HG03103 (cell line): ENCODE measurements at regions not wholly inside any gene's neighbourhood (a gene's known extent, or its start where the extent isn't known, plus 50 kb on each side); places are given as distances from the start of the nearest gene placed in this dataset.
"Not testable (repeated sequence)": the region's sequence is repeated elsewhere in the genome, so short reads cannot be mapped to it uniquely, and the experiment has no call there.

Experiments used
- ATAC-seq: cut with Tn5 transposase; IDR thresholded peaks from one replicate; pipeline ENCODE4 v1.9.1; 2021; ENCODE audit warnings: low read depth; ENCODE audit not compliant: unreplicated experiment

DNA sequence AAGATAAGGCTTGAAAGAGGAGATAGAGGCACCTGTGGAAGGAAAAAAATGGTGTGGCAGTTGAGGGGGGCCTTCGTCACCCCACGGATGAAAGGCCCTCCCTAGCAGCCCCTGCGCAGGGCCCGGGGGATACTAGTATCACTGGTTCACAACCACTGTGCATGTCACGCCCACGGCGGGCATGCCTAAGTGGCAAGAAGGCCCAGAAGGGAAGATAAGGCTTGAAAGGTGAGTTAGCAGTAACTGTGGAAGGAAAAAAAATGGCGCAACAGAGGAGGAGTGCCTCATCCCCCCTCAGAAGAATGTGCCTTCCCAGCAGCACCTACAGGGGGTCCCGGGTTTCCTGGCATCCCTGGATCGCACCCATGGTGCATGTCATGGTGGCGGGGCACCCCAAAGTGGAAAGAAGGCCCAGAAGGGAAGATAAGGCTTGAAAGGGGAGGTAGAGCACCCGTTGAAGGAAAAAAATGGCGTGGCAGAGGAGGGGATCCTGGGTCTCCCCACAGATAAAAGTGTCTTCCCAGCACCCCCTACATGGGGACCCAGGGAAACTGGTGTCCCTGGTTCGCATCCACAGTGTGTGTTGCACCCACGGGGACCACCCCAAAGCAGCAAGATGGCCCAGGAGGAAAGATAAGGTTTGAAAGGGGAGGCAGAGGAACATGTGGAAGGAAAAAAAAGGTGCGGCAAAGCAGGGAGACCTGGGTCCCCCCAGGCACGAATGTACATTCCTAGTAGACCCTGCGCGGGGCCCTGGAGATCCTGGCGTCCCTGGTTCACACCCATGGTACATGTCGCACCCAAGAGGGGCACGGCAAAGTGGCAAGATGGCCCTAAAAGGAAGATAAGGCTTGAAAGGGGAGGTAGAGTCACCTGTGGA is 279.2 kb downstream of the ALG10 start:
- no peak for ATAC-seq

DNA sequence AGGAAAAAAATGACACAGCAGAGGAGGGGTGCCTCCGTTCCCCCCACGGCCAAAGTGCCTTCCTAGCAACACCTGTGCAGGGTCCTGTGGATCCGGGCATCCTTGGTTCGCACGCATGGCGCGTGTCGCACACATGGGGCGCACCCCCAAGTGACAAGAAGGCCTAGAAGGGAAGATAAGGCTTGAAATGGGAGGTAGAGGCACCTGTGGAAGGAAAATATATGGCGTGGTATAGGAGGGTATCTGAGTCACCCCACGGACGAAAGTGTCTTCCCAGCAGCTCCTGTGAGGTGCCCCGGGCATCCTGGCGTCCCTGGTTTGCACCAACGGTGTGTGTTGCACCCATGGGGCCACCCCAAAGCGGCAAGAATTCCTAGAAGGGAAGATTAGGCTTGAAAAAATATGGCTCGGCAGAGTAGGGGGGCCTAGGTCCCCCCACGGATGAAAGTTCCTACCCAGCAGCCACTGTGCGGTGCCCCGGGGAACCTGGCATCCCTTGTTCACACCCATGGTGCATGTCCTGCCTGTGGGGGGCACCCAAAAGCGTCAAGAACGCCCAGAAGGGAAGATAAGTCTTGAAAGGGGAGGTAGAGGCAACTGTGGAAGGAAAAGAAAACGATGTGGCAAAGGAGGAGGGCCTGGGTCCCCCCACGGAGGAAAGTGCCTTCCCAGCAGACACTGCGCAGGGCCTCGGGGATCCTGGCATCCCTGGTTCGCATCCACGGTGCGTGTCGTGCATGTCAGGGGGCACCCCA is 280.0 kb downstream of the ALG10 start:
- ATAC-seq: no peak

DNA sequence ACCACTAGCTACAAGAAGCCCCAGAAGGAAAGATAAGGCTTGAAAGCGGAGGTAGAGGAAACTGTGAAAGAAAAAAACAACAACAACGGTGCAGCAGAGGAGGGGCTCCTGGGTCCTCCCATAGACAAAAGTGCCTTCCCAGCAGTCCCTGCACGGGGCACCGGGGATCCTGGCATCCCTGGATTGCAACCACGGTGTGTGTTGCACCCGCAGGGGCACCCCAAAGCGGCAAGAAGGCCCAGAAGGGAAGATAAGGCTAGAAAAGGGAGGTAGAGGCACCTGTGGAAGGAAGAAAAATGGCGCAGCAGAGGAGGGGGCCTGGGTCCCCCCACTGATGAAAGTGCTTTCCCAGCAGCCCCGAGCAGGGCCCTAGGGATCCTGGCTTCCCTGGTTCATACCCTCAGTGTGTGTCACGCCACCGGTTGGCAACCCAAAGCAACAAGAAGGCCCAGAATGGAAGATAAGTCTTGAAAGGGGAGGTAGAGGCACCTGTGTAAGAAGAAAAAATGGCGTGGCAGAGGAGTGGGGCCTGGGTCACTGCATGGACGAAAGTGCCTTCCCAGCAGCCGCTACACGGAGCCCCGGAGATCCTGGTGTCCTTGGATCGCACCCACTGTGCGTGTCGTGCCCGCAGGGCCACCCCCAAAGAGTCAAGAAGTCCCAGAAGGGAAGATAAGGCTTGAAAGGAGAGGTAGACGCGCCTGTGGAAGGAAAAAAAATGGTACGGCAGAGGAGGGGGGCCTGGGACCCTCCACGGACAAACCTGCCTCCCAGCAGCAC is 281.0 kb downstream of the ALG10 start:
- no peak for ATAC-seq

DNA sequence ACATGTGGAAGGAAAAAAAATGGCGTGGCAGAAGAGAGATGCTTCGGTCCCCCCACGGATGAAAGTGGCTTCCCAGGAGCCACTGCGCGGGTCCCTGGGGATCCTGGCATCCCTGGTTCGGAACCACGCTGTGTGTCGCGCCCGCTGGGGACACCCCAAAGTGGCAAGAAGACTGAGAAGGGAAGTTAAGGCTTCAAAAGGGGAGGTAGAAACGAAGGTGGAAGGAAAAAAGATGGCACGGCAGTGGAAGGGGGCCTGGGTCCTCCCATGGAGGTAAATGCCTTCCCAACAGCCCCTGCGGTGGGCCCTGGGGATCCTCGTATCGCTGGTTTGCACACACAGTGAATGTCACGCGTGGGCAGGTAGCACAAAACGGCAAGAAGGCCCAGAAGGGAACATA is 281.7 kb downstream of the ALG10 start:
- ATAC-seq: no peak

DNA sequence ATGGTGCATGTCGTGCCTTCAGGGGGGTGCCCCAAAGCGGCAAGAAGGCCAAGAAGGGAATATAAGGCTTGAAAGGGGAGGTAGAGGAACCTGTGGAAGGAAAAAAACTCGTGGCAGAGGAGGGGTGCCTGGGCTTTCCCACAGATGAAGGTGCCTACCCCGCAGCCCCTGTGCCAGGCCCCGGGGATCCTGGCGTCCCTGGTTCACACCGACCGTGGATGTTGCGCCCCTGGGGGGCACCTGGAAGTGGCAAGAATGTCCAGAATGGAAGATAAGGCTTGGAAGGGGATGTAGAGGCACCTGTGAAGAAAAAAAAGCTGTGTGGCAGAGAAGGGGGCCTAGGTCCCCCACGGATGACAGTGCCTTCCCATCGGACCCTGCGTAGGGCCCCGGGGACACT is 282.2 kb downstream of the ALG10 start:
- ATAC-seq: no peak

DNA sequence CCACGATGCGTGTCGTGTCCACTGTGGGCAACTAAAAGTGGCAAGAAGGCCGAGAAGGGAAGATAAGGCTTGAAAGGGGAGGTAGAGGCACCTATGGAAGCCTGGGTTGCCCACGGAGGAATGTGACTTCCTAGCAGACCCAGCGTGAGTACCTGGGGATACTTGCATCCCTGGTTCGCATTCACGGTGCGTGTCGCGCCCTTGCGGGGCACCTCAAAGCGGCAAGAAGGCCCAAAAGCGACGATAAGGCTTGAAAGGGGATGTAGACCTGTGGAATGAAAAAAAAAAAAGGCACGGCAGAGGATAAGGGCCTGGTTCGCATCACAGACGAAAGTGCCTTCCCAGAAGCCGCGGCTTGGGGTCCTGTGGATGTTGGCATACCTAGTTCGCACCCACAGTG is 282.9 kb downstream of the ALG10 start:
- ATAC-seq: no peak

DNA sequence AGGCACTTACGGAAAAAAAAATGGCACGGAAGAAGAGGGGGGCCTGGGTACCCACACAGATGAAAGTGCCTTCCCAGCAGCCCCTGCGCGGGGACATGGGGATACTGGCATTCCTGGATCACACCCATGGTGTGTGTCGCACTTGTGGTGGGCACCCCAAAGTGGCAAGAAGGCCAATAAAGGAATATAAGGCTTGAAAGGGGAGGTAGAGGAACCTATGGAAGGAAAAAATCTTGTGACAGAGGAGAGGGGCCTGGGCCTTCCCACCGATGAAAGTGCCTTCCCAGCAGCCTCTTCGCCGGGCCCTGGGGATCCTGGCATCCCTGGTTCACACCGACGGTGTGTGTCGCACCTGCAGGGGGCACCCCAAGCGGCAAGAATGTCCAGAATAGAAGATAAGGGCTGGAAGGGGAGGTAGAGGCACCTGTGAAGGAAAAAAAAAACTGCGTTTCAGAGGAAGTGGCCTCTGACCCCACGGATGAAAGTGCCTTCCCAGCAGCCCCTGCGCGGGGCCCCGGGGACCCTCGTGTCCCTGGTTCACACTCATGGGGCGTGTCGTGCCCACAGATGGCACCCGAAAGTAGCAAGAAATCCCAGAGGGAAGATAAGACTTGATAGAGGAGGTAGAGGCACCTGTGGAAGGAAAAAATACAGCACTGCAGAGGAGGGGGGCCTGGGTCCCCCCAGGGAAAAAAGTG is 284.0 kb downstream of the ALG10 start:
- no peak for ATAC-seq

DNA sequence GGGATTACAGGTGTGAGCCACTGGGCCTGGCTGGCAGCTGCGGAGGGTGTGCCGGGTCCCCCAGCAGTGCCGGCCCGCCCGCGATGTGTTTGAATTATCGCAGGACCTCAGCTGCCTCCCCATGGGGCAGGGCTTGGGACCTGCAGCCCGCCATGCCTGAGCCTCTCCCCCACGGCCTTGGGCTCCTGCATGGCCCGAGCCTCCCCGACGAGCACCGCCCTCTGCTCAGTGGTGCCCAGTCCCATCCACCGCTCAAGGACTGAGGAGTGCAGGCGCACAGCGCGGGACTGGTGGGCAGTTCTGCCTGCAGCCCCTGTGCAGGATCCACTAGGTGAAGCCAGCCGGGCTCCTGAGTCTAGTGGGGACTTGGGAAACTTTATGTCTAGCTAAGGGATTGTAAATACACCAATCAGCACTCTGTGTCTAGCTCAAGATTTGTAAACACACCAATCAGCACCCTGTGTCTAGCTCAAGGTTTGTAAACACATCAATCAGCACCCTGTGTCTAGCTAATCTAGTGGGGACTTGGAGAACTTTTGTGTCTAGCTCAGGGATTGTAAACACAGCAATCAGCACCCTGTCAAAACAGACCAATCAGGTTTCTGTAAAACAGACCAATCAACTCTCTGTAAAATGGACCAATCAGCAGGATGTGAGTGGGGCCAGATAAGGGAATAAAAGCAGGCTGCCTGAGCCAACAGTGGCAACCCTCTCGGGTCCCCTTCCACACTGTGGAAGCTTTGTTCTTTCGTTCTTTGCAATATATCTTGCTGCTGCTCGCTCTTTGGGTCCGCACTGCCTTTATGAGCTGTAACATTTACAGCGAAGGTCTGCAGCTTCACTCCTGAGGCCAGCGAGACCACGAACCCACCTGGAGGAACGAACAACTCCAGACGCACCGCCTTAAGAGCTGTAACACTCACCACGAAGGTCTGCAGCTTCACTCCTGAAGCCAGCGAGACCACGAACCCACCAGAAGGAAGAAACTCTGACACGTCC is 287.8 kb downstream of the ALG10 start:
- ATAC-seq: not testable (repeated sequence)

DNA sequence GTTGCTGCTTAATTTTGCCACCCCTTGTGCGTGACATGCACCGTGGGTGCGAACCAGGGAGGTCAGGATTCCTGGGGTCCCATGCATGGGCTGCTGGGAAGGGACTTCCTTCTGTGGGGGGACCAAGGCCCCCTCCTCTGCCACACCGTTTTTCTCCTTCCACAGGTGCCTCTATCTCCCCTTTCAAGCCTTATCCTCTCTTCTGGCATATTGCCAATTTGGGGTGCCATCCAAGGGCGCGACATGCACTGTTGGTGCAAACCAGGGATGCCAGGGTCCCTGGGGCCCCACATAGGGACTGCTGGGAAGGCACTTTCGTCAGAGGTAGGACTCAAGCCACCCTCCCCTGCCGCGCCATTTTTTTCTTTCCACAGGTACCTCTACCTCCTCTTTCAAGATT is 289.0 kb downstream of the ALG10 start:
- no peak for ATAC-seq

DNA sequence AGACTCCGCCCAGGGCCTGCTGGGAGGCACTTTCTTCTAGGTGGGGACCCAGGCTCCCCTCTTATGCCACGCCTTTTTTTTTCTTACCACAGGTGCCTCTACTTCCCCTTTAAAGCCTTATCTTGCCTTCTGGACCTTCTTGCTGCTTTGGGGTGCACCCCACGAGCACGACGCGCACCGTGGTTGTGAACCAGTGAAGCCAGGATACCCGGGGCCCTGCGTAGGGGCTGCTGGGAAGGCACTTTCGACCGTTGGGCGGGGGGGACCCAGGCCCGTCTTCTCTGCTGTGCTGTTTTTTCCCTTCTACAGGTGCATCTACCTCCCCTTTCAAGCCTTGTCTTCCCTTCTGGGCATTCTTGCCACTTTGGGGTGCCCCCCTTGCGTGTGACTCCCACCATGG is 305.4 kb downstream of the ALG10 start:
- no peak for ATAC-seq

DNA sequence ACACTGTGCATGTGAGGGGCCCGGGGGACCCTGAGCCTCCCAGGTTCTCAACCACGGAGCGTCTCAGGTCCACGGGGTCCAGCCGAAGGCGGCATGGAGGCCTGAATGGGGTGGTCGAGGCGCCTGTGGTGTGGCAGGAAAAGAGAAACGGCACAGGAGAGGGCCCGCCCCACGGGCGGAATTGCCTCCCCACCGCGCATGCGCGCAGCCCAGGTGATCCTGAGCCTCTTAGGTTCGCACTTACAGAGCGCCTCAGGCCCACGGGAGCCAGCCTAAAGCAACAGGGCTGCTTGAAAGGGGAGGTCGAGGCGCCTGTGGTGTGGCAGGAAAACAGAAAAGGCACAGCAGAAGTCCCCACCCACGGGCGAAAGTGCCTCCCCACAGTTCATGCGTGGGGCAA is 311.0 kb downstream of the ALG10 start:
- ATAC-seq: no peak

DNA sequence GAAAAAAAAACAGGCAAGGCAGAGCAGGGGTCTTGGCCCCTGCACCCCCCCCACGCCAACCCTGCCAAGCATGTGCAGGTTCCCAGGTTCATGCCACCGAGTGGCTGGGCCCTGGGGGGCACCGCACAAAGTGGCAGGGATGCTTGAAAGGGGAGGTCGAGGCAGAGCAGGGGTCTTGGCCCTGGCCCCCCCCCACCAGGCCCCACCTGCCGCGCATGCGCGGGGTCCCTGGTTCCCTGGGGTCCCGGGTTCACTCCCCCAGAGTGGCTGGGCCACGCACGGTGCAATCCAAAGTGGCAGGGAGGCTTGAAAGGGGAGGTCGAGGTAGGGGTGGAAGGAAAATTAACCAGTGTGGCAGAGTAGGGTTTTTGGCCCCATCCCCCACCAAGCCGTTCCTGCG is 312.2 kb downstream of the ALG10 start:
- ATAC-seq: no peak

DNA sequence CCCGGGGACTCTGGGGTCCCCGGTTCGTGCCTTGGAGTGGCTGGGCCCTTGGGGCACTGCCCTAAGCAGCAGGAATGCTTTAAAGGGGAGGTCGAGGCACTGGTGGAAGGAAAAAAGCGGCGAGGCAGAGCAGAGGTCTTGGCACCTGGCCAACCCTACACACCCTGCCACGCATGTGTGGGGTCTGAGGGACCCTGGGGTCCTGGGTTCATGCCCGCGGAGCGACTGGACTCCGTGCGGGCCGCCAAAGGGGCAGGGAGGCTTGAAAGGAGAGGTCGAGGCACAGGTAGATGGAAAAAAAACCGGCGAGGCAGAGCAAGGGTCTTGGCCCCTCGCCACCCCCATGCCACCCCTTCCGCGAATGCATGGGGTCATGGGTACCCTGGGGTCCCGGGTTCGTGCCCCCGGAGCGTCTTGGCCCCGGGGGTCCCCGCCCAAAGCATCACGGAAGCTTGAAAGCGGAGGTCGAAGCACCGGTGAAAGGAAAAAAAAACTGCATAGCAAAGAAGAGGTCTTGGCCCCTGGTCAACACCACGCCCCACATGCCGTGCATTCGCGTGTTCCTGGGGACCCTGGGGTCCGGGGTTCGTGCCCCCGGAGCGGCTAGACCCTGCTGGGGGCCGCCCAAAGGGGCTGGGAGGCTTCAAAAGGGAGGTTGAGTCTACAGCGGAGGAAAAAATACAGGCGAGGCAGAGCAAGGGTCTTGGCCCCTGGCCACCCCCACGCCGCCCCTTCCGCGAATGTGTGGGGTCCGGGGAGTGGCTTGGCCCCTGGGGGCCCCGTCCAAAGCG is 312.9 kb downstream of the ALG10 start:
- no peak for ATAC-seq

DNA sequence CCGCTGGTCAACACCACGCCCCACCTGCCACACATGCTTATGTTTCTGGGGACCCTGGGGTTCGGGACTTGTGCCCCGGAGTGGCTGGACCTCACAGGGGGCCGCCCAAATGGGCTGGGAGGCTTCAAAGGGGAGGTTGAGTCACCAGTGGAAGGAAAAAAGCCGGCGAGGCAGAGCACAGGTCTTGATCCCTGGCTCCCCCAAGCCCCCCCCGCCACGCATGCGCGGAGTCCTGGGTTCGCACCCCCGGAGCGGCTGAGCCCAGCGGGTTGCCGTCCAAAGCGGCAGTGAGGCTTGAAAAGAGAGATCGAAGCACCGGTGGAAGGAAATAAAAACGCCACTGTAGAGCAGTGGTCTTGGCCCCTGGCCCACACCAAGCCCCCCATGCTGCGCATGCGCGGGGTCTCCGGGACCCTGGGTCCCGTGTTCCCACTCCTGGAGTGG is 313.5 kb downstream of the ALG10 start:
- ATAC-seq: no peak

DNA sequence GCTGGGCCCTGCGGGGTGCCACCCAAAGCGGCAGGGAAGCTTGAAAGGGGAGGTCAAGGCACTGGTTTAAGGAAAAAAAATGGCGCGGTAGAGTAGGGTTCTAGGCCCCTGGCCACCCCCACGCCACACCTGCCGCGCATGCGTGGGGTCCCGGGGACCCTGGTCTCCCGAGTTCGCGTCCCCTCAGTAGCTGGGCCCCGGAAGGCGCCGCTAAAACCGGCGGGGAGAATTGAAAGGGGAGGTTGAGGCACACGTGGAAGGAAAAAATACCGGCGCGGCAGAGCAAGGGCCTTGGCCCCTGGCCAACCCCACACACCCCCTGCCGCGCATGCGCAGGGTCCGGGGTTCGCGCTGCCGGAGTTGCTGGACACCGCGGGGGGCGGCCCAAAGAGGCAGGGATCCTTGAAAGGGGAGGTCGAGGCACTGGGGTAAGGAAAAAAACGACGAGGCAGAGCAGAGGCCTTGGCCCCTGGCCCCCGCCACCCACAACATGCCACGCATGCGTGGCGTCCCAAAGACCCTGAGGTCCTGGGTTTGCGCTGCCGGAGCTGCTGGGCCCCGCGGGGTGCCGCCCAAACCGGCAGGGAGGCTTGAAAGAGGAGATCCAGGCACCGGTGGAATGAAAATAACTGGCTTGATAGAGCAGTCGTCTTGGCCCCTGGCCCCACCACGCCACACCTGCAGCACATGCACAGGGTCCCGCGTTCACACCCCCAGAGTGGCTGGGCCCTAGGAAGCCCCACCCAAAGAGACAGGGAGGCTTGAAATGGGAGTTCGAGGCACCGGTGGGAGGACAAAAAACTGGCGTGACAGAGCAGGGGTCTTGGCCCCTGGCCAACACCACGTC is 314.5 kb downstream of the ALG10 start:
- no peak for ATAC-seq

DNA sequence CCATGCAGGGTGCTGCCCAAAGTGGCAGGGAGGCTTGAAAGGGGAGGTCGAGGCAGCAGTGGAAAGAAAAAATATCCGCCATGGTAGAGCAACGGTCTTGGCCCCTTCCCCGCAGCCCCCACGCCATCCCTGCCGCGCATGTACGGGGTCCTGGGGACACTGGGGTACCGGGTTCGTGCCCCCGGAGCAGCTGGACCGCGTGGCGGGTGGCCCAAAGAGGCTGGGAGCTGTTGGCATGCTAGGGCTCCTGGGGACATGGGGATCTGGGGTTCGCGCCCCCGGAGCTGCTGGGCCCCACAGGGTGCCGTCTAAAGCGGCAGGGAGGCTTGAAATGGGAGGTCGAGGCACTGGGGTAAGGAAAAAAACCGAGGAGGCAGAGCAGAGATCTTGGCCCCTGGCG is 316.5 kb downstream of the ALG10 start:
- ATAC-seq: no peak

DNA sequence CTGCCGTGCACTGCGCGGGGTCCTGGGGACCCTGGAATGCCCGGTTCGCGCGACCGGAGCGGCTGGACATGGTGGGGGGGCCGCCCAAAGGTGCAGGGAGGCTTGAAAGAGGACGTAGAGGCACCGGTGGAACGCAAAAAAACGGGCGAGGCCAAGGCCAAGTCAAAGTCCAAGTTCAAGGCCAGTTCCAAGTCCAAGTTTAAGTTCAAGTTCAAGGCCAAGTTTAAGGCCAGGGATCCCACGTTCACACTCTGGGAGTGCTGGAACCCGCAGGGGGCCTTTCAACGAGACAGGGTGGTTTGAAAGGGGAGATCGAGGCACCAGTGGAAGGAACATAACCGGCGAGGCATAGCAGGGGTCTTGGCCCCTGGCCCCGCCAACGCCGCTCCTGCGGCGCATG is 317.6 kb downstream of the ALG10 start:
- ATAC-seq: no peak
